Mucosa of descending colon (tissue), 3 donors: ENCODE measurements at regions not wholly inside any gene's neighbourhood (a gene's known extent, or its start where the extent isn't known, plus 50 kb on each side); places are given as distances from the start of the nearest gene placed in this dataset.

ENCODE experiments used
- ATAC-seq: fragments of 200-7000 bp; cut with Tn5 transposase; one replicate; pipeline ENCODE4 v1.9.1; 2020; ENCODE audit warnings: mild to moderate bottlenecking, moderate library complexity
- DNase-seq, 3 donors: peaks; one replicate each; pipeline ENCODE4 v3.0.0-alpha.2; 2020
- H3K36me3 ChIP-seq: fragments of 200-600 bp; one replicate; pipeline ENCODE4 v1.8.0; 2021; ENCODE audit warnings: low read depth, mild to moderate bottlenecking
- H3K4me1 ChIP-seq: fragments of 200-600 bp; one replicate; pipeline ENCODE4 v1.8.0; 2021; ENCODE audit warnings: low read depth, mild to moderate bottlenecking
- H3K4me3 ChIP-seq: fragments of 200-600 bp; one replicate; pipeline ENCODE4 v1.8.0; 2021; ENCODE audit warnings: mild to moderate bottlenecking
- H3K9me3 ChIP-seq: fragments of 200-600 bp; one replicate; pipeline ENCODE4 v1.8.0; 2021; ENCODE audit warnings: mild to moderate bottlenecking
- intact Hi-C, 2 donors: fragments of 100-400 bp; cut with DNase I in 1 of 2; cut with micrococcal nuclease in 1 of 2; formaldehyde crosslinking; loops; one replicate each; pipeline versions ENCODE4 v1.11.0 to v1.11.1; 2022; cut with DNase I, micrococcal nuclease
- TF ChIP-seq, protein P1 (sequence below): fragments of 200-600 bp; IDR thresholded peaks from one replicate; pipeline ENCODE4 v1.8.0; 2022; ENCODE audit warnings: antibody characterized with exemption, mild to moderate bottlenecking
- donor health status: DM: no; HTN: no; CAD: no; lungs with moderate emphysema.
- donor health status: DM: no; HTN: no; CAD: no.
- donor health status: DM: no; HTN: yes; CAD: no.

- DNase-seq (no peak), ATAC-seq (no peak)
- TF ChIP-seq, protein P1, sequence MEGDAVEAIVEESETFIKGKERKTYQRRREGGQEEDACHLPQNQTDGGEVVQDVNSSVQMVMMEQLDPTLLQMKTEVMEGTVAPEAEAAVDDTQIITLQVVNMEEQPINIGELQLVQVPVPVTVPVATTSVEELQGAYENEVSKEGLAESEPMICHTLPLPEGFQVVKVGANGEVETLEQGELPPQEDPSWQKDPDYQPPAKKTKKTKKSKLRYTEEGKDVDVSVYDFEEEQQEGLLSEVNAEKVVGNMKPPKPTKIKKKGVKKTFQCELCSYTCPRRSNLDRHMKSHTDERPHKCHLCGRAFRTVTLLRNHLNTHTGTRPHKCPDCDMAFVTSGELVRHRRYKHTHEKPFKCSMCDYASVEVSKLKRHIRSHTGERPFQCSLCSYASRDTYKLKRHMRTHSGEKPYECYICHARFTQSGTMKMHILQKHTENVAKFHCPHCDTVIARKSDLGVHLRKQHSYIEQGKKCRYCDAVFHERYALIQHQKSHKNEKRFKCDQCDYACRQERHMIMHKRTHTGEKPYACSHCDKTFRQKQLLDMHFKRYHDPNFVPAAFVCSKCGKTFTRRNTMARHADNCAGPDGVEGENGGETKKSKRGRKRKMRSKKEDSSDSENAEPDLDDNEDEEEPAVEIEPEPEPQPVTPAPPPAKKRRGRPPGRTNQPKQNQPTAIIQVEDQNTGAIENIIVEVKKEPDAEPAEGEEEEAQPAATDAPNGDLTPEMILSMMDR = no peak
- H3K36me3 ChIP-seq = no peaks in the 10 kb centered on the region
- no peaks in the 10 kb centered on the region for H3K9me3 ChIP-seq
- no peak overlapping the region for H3K4me3 ChIP-seq
- no peaks in the 10 kb centered on the region for H3K4me1 ChIP-seq
- intact Hi-C loops = no loop called here
Observed at GRCh38 chr2:109070290-109070689, 58.7 kb upstream of the SH3RF3 start.

DNA sequence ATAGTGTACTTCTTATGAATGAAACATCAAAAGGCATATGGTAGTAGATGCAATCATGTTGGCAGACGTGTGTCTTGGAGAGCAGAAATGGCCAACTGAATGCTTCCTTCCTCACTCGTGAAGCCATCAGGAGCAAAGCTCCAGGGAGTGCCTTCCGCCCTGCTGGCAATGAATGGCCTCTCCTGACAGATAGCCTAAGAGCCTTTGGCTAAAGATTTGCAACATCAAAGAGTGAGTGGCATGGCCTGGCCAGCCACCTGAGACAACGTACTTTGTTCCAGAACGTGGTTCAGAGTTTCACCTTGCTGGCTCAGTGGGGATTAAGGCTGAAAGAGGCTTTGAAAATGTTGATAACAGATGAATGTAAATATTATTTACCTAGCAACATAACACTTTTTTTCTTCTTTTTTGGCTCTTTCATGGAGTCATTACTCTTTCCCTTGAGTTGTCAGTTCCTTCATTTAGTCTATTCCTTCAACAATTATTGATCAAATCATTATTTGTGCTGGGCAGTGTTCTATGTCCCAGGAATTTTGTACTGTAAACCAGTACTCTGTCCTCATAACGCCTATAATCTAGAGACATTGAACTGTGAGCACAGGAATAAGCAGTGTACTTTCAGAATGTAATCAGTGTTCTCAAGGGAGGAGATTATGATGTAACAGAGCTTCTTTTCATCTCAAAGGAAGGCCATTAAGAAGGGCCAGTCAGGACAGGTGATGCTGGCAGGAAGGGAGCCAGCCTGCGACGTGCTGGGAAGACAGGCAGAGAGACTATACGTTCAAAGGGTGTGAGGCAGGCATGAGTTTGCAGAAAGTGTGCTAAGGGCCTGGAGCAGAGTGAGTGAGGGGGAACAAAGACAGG, 59.4 kb upstream of the SH3RF3 start:
- H3K4me1 ChIP-seq = no peaks in the 10 kb centered on the region

GRCh38 chr2:109068811-109069210, 60.2 kb upstream of the SH3RF3 start:
- H3K4me1 ChIP-seq = no peaks in the 10 kb centered on the region
- TF ChIP-seq, protein P1 = no peak
- no peak for DNase-seq

More for the DNA sequence above, 59.4 kb upstream of the SH3RF3 start:
- H3K4me3 ChIP-seq = no peak overlapping the region
- DNase-seq (peak in 1 of 3 donors; percentile 26), ATAC-seq (peak; percentile 40)
- H3K9me3 ChIP-seq = no peaks in the 10 kb centered on the region
- TF ChIP-seq, protein P1 = no peak
- no peaks in the 10 kb centered on the region for H3K36me3 ChIP-seq
- intact Hi-C loops = no loop called here

DNA sequence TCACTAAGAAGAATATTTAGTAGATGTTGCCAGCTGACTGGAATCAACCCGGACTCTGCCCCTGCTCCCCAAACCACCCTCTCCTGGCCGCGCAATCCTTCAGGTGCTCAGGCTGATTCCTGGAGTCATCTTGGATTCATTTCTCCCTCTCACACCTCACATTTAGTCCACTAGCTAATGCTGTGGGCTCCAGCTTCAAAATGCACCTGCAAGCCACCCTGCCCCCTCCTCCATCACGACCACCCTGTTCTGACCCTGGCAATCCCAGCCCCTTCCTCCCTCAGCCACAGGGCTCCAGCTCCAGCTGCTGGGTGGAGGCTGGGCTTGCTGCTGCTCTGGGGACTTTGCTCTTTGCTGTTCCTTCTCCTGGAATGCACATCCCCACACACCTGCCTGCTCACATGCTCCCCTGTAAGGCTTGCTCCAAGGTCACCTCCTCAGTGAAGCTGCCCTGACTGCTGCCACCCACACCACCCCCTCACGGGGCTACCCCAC, 61.3 kb upstream of the SH3RF3 start:
- intact Hi-C loops = no loop called here
- no peaks in the 10 kb centered on the region for H3K9me3 ChIP-seq
- no peak overlapping the region for H3K4me3 ChIP-seq
- TF ChIP-seq, protein P1 = no peak
- DNase-seq (peak in 1 of 3 donors; percentile 47), ATAC-seq (peak; percentile 74)
- H3K4me1 ChIP-seq = peaks cover 5% of the 10 kb centered on the region
- H3K36me3 ChIP-seq = no peaks in the 10 kb centered on the region

More at GRCh38 chr2:109068811-109069210, 60.2 kb upstream of the SH3RF3 start:
- H3K9me3 ChIP-seq = no peaks in the 10 kb centered on the region
- H3K4me3 ChIP-seq = no peak overlapping the region
- no peaks in the 10 kb centered on the region for H3K36me3 ChIP-seq
- intact Hi-C loops = no loop called here
- no peak for ATAC-seq

- H3K36me3 ChIP-seq = no peaks in the 10 kb centered on the region
- intact Hi-C loops = no loop called here
- ATAC-seq (no peak), DNase-seq (no peak)
- no peaks in the 10 kb centered on the region for H3K9me3 ChIP-seq
- H3K4me3 ChIP-seq = no peak overlapping the region
- TF ChIP-seq, protein P1 = no peak
- peaks cover 6% of the 10 kb centered on the region for H3K4me1 ChIP-seq
Observed at GRCh38 chr2:109066917-109067597, 61.9 kb upstream of the SH3RF3 start.
